ENCODE measurements at regions not wholly inside any gene's neighbourhood (a gene's known extent, or its start where the extent isn't known, plus 50 kb on each side); places are given as distances from the start of the nearest gene placed in this dataset.

- in situ Hi-C loops (cut with MboI; ENCODE audit: low pct_unique_long_range_greater_than_20kb, low sequenced_read_pairs, unreplicated experiment) = no loop called here
- no peak for TF ChIP-seq CTCF (IDR thresholded peaks at IDR 0.05; ENCODE audit: extremely low read depth, insufficient read depth, missing control alignments)
- DNase-seq (ENCODE audit: low spot score) = peak; percentile 74
Observed at GRCh38 chr10:124221356-124222317, 128.2 kb upstream of the CHST15 start.

- in situ Hi-C loops (cut with MboI; ENCODE audit: low pct_unique_long_range_greater_than_20kb, low sequenced_read_pairs, unreplicated experiment) = no loop called here
- no peak for DNase-seq (ENCODE audit: low spot score)
- no peak for TF ChIP-seq CTCF (IDR thresholded peaks at IDR 0.05; ENCODE audit: extremely low read depth, insufficient read depth, missing control alignments)
Observed at GRCh38 chr10:124220971-124221355, 127.6 kb upstream of the CHST15 start.

GRCh38 chr10:124220547-124220946, 127.1 kb upstream of the CHST15 start:
- DNase-seq (ENCODE audit: low spot score) = peak; percentile 36
- in situ Hi-C loops (cut with MboI; ENCODE audit: low pct_unique_long_range_greater_than_20kb, low sequenced_read_pairs, unreplicated experiment) = no loop called here
- no peak for TF ChIP-seq CTCF (IDR thresholded peaks at IDR 0.05; ENCODE audit: extremely low read depth, insufficient read depth, missing control alignments)

GRCh38 chr10:124219655-124220054, 126.3 kb upstream of the CHST15 start:
- in situ Hi-C loops (cut with MboI; ENCODE audit: low pct_unique_long_range_greater_than_20kb, low sequenced_read_pairs, unreplicated experiment) = no loop called here
- TF ChIP-seq CTCF (IDR thresholded peaks at IDR 0.05; ENCODE audit: extremely low read depth, insufficient read depth, missing control alignments) = no peak
- DNase-seq (ENCODE audit: low spot score) = no peak

GRCh38 chr10:124219062-124219461, 125.7 kb upstream of the CHST15 start:
- in situ Hi-C loops (cut with MboI; ENCODE audit: low pct_unique_long_range_greater_than_20kb, low sequenced_read_pairs, unreplicated experiment) = no loop called here

More at GRCh38 chr10:124219062-124219461, 125.7 kb upstream of the CHST15 start:
- TF ChIP-seq CTCF (IDR thresholded peaks at IDR 0.05; ENCODE audit: extremely low read depth, insufficient read depth, missing control alignments) = no peak
- no peak for DNase-seq (ENCODE audit: low spot score)
